Stimulated activated CD8-positive, alpha-beta memory T cell treated with anti-CD3 and anti-CD28 coated beads, Interleukin-12 subunit alpha, Interleukin-12 subunit beta, amount 100 ng/mL, for 24 hours (primary cell): ENCODE measurements at regions not wholly inside any gene's neighbourhood (a gene's known extent, or its start where the extent isn't known, plus 50 kb on each side); places are given as distances from the start of the nearest gene placed in this dataset.
"Not testable (repeated sequence)": the region's sequence is repeated elsewhere in the genome, so short reads cannot be mapped to it uniquely, and the experiment has no call there.

Experiments used
- DNase-seq: peaks from one replicate; pipeline ENCODE4 v3.0.0-alpha.2; 2020; ENCODE audit errors: extremely low read depth

DNA sequence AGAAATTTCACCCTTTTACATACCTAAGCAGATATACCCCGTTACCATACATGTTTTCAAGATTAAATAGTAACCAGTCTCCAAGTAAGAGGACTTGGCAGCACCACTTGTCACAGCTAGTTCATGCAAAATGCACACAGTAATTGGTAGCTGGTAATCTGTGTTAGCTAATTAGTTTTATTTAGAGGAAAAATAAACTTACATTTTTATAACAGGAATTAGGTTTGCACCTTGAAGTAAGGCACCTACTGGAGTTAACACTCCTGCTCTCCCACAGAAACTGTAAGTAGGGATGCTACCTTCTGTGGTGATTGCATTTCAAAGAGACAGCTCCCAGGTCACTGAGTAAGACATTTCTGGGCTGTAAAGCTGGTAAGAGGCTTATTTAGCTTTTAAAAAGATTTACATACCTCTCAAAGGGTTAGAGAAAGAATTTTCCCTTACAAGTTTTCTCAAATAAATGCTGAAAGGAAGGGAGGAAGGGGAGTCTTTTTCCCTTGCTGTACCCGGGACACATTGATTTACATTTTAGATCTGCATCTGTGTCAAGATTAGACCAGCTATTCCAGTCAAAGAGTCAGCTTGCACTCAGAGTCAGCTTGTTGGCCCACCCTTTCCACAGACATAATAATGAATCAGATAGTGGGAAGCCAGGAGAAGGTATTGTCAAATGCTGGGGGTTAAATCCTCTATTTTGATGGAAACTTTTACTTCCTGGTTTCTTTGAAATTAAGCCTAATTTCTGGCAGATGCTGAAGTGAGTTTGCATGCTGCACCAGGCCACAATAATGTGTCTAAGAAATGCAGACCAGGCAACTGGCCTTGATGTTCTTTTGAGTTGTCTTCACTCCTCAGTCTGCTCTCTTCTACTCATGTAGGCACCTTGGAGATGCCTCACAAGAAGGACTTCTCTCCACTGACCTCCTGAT, 77.6 kb upstream of the CHD2 start:
- DNase-seq: no peak

DNA sequence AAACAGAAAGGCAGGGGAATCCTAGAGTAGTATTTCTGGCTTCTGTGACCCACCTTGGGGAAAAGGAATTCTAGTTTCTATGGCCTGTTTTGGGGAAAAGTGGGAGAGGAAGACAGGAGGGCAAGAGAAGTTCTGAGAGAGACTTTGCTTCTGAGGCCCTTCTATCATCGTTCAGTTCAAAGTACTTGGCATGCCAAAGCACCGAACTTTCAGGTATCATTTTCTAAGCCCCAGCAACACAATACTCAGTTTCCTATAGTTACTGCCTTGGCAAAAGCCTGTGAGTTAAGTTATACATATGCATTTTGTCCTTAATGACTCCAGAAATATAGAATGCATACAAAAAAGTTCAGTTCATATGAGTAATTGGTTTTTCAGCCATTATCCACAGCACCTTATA, 74.1 kb upstream of the CHD2 start:
- no peak for DNase-seq

DNA sequence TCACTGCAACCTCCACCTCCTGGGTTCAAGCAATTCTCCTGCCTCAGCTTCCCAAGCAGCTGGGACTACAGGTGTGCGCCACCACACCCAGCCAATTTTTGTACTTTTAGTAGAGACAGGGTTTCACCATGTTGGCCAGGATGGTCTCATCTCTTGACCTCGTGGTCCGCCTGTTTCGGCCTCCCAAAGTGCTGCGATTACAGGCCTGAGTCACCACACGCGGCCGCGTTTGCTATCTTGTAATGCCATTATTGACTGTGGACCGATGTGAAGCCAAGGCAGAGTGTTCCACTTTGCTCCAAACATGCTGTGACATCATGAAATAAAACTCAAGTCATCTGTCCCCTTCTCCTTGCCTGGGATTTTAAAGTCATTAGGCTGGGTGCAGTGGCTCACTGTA, 72.1 kb upstream of the CHD2 start:
- DNase-seq: not testable (repeated sequence)

DNA sequence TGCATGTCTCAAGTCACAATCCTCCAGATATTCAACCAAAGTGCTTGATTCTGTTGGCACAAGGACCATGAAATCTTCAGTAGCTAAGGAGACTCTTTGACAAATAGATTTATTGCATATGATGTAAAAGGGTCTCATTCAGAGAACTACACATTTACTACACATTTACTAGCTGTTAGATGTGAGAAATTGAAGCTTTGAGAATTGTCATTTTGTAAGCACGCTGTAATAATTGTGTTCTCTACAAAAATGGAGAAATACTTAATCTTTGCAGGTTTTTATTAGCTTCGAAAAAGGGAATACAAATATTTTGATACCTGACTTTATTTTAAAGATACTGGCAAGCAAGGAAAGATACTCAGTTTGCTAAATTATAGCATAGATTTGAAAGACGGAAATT, 70.2 kb upstream of the CHD2 start:
- no peak for DNase-seq

DNA sequence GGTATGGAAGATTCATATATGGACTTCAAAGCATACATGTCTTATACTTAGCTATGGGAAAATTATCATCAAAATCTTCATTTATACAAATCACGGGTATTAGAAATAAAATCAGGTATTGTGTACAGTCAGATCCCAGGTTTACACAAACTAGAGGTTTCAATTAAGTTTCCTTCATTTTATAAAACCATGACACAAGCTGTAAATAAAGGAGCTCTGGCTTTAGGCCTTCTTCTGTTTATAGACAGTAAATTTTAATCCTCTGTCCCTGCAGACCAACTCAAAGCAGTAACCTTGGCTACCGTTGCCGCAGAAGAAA, 68.8 kb upstream of the CHD2 start:
- no peak for DNase-seq

DNA sequence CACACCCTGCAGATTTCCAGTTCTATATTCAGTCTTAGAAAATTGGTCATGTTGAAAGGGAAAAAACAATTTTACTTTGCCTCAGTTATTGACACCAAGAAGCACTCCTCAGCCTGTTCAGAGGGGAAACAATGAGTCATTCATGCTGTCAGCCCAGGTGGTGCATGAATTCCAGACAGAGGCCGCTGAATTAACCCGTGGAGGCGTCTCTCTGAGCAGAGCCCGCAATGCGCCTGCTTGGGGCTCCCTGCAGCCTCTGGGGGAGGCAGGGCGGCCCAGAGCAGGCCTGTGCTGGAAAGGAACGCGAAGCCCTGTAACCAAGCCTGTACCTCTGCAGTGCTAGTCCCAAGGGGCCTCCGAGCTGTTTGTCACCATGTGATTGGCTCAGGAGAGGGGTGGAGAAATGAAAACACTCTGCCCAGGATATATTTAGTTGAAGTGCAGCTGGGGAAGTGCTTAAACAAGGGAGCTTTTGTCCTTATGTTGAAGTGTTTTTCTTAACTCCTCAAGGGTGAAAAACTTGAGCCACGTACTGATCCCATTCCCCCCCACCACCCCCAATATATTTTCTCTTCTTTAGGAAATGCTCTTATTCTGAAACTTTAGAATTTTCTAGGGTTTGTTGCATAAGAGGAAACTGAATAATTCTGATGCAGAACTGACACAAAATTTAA, 68.3 kb upstream of the CHD2 start:
- DNase-seq: peak; percentile 70

DNA sequence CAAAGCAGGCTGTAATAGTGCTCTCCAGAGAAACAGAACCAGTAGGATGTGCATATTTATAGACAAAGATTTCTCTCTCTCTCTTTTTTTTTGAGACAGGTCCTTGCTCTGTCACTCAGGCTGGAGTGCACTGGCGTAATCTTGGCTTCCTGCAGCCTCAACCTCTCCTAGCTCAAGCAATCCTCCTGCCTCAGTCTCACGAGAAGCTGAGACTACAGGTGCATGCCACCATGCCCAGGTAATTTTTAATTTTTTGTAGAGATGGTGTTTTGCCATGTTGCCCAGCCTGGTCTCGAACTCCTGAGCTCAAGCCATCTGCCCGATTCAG, 67.1 kb upstream of the CHD2 start:
- DNase-seq: no peak

DNA sequence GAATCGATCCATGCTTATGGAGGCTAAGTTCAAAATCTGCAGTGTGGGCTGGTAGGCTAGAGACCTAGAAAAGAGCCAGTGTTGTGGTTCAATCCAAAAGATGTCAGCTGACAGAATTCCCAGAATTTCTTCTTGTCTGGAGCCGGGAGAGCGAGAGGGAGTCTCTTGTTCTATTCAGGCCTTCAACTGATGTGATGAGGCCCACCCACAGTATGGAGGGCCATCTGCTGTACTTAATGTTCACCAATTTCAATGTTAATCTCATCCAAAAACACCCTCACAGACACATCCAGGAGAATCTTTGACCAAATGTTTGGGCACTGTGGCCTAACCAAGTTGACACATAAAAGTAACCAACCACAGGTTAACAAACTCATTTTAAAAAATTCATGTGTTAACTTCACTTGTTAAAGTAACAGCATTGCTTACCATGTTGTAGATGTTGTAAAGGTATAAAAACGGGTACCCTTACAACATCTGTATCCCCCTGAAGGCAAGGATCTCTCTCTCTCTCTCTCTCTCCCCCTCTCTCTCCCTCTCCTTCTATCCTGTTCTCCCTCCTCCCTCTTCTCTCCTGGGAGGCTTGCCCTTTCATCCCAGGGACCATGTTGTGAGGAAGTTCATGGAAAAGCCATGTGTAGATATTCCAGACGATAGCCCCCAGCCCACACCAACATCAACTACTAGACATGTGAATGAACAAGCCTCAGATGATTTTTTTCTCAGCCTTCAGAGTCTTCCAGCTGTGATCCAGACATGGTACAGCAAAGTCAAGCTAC, 66.4 kb upstream of the CHD2 start:
- no peak for DNase-seq

DNA sequence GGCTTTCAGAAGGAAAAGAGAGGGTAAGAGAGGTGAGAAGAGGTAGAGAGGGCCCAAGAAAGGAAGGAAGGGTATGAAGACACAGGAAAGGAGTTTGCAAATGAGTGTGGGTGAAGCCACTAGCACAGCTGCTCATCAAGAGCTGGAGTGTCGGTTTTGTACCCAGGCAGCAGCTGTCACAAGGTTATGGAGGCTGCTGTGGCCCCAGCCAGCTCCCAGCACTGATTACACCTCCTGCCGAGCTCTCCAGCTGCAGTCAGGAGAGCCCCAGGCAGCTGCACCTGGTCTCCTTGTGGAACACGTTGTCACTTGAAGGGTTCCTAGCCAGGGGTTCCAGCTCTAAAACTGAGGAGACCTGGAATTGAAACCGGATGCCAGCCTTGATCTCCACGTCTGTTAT, 60.4 kb upstream of the CHD2 start:
- no peak for DNase-seq

DNA sequence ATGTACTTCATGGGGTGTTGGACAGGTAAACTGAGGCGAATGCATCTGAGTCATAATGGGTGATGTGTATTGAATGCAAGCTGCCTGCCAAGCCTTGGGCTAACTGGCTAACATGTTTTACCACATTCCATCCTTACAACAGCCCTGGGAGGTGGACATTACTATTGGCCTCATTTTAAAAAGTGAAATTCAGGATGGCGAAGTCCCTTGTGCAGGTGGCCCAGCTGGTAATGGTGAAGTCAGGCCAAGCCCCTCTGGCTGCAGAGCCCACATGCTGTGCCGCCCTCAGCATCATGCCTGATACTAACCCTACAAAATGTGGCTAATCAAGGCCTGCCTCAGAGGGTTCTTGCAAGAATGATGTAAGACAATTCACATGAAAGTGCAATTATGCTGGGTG, 60.0 kb upstream of the CHD2 start:
- no peak for DNase-seq

DNA sequence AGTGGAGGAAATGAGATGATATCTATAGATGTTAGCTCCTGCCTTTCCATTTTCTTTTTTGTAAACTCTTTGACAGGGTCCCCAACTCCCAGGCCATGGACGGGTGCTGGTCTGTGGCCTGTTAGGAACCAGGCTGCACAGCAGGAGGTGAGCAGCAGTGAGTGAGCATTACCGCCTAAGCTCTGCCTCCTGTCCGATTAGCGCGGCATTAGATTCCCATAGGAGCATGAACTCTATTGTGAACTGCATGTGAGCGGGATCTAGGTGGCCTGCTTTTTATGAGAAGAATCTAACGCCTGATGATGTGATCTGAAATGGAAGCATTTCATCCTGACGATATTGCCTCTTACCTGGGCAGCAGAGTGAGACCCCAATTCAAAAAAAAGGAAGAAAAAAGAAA, 56.8 kb upstream of the CHD2 start:
- DNase-seq: no peak

DNA sequence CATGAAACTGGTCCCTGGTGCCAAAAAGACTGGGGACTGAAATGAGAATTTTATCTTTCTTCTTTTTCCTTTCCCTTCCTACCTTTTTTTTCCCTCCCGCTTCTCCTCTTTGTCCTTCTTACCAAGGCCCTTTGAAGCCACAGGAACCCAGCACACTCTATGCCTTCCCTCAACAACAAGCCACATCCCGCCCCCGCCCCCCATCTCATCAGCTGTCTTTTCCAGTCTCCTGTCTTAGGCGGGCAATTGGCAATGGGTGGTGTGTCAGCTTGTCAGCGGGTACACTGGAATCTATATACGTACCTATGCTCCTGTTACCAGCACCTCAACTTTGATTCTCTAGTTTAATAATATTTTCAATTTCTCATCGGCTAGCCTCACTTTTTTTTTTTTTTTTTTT, 56.3 kb upstream of the CHD2 start:
- no peak for DNase-seq

DNA sequence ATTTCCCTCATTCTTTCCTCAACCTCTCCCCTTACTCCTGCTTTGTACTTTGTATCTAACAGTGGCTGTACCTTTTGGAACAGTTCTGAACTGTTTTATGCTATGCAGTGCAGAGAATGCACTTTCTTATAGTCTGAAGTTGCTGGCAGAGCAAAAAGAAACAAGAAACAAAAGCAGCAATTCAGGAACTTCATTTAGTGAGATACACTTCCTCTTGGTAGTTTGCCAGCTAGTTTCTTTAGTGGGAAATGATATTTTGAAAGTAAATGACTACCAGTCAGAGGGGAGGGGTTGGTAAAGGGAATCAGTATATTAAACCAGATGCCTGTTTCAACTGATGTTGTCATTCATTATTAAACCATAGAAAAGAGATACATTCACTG, 55.0 kb upstream of the CHD2 start:
- DNase-seq: no peak

DNA sequence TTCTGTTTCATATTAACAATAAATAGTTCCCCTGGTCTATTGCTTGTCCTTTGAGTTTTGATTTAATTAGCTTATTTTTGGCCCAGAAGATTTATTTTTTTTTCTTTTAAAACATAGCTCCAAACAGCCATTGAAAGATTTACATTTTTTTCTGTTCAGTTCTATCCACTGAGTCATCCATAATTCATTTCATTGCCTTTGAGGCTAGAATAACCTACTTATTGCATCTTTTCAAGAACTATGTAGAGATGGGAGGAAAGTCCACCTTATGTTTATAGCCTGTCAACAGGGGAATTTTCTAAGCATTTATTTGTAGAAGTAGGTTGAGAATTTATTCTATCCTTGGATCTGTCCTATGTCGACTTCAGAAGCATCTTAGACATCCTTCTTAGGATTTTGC, 53.4 kb upstream of the CHD2 start:
- no peak for DNase-seq

DNA sequence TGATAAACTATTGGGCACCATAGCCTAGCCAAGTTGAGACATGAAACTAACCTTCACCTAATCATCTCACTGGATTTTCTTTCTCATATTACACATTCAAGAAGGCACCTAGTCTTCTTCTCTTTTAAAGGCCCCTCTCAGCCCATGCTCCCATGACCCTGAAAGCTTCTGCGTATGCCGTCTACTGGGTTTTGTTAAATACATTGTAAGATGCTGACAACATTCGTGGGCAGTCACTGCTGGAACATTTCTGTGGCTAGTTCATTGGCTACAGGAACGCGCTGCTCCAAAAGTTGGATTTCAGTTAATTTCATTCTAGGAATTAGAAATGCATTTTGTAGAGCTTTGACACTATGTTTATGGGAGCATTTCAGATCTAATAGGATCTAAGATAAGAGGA, 52.3 kb upstream of the CHD2 start:
- DNase-seq: no peak

DNA sequence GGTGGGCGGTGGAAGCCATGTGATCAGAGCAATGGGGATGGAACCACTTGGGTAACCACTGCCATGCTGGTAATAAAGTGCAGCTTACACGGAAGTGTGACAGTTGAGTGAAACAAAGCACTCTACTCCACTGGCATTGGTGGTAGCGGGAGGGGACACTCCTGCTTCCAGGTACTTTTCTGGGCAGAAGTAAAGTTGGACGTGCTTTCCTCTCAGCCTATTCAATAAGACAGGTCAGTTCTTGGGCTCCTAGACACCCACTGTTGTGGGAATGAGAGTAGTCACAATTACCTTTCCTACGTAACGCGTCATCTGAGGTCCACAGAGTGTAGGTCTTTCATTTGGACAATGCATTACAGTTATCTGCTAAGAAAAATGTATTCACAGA, 51.7 kb upstream of the CHD2 start:
- DNase-seq: no peak

DNA sequence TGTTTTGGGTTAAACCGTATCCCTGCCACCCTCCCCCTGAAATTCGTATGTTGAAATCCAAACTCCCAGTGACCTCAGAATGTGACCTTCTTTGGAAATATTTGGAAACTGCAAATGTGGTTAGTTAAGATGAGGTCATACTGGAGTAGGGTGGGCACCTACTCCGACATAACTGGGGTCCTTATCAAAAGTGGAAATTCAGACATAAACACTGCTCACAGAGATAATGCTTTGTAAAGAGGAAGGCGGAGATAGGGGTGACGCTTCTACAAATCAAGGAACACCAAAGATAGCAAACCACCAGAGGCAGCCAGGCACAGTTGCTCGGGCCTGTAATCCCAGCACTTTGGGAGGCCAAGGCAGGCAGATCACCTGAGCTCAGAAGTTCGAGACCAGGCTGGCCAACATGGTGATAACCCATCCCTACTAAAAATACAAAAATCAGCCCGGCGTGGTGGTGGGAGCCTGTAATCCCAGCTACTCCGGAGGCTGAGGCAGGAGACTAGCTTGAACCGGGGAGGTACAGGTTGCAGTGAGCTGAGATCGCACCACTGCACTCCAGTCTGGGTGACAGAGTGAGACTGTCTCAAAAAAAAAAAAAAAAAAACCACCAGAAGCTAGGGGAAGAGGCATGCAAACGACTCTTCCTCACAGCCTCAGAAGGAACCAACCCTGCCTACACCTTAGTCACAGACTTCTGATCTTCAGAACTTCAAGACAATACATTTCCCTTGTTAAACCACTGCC, 51.1 kb upstream of the CHD2 start:
- DNase-seq: no peak

DNA sequence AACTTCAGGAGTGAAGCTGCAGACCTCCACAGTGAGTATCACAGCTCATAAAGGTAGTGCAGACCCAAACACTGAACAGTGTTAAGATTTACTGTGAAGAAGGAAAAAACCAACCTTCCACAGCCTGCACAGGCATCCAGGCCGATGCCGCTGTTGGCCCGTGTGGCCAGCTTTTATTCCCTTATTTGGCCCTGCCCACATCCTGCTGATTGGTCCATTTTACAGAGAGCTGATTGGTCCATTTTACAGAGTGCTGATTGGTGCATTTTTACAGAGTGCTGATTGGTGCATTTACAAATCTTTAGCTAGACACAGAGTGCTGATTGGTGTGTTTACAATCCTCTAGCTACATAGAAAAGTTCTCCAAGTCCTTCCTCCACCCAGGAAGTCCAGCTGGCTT, 49.9 kb upstream of the CHD2 start:
- not testable (repeated sequence) for DNase-seq
